ENCODE measurements at regions not wholly inside any gene's neighbourhood (a gene's known extent, or its start where the extent isn't known, plus 50 kb on each side); places are given as distances from the start of the nearest gene placed in this dataset.

DNA sequence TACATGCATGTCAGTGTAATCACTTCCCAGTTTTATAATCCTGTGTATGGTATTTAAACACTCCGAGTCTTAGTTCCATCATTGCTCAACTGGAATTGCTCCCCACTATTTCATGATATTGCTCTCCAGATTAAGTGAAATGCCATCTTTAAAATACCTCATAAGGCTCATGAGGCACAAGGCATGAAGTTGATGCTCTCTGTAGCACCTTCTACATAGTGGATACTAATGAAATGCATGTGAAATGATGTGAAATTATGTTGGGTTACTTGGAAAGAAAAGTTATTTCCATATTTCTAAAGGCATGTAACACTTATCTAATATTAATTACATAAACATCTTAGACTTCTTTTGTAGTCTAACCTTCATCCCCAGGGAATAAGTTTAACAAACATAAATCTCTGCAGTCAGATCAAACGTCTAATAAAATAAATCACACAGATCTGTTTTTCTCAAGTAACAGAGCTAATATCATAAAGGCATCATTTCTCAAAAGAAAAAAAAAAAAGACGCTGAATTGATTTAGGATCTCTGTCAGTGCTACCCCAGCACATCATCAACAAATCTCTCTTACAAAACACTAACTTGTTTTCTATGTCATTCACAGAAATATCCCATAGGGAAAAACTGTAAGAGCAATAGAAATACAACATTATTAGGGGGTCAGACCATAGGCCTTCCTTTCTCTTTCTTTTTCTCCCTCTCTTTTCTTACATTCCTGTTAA is 736.0 kb upstream of the LRRC4C start:
- no peak for DNase-seq (ENCODE audit: low spot score)

DNA sequence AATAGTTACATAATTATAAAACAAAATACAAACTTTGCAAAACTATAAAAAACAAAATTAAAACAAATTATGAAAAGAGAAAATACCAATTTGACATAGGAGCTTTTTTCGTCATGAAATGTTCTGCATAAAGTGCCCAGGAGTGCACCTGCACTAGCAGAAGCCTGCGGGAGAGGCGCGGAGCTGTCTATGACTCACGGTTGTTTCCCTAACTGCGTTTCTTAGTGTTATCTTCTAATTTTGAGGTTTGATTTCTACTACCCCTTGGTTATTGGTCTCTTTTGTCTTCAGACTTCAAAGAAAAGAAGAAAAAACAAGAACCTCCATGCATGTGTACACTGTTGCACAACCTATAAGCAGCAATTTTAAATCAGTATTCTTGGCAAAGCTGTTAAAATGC is 740.9 kb upstream of the LRRC4C start:
- no peak for DNase-seq (ENCODE audit: low spot score)

DNA sequence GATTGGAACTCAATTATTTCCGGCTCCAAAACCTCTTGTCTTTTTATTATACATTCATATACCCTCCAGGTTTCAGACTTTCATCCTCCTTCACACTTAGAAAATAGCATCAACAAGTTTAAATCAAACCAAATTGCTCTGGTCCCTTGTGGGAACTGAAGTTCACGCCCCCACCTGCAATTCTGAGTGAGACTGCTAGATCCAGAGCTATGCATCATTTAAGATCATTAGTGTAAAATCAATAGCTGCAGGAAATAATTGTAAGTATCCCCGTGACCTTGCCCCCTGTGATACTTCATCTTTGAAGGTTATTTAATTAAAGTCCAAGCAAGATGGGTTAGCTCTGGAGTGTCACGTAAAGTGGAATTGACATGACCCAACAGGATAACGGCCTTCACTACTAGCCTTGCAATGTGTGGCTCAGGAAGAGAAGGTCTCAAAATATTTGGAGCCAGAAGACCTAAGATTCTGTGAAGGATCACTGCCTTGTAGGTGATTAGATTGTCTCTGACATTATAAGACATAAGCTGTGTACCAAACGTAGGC is 742.2 kb upstream of the LRRC4C start:
- DNase-seq (ENCODE audit: low spot score) = no peak

DNA sequence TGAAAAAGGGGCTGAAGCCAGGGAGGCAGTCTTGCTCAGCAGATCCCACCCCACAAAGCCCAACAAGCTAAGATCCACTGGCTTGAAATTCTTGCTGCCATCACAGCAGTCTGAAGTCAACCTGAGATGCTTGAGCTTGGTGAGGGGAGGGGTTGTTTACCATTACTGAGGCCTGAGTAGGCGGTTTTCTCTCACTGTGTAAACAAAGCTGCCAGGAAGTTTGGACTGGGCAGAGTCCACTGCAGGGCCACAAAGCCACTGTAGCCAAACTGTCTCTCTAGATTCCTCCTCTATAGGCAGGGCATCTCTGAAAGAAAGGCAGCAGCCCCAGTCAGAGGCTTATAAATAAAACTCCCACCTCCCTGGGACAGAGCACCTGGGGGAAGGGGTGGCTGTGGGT is 746.1 kb upstream of the LRRC4C start:
- DNase-seq (ENCODE audit: low spot score) = no peak

DNA sequence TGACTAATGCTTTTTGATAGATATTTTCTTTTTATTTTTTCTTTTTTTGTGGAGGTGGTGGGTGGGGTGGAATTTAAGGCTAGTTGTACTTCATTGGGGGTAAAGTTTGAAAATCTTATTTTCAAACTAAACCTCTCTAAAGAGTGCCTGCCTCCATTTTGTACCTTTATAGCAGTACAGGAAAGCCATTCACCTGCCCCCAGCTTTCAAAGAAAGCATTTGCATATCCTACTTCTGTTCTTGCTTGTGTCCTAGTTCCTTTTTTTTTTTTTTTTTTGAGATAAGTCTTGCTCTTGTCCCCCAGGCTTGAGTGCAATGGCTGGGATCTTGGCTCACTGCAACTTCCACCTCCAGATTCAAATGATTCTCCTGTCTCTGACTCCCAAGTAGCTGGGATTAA is 766.2 kb upstream of the LRRC4C start:
- no peak for DNase-seq (ENCODE audit: low spot score)

DNA sequence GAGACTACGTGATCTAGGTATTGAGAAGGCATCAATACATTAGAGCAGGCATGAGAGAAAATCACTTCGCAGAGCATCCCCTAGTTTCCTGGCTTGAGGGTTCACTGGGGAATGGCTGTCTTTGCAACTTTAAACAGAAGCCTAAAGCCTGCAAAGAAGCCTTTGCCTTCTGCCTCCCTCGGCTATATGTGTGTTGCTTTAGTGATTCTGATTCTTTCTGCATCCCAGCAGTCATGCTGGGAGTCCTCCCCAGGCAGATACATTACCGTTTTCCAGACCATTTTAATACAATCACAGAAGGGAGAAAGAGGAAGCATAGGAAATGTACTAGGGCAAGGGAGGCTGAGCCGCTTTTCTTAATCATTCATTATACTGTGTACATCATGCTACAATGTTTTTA is 773.2 kb upstream of the LRRC4C start:
- no peak for DNase-seq (ENCODE audit: low spot score)

DNA sequence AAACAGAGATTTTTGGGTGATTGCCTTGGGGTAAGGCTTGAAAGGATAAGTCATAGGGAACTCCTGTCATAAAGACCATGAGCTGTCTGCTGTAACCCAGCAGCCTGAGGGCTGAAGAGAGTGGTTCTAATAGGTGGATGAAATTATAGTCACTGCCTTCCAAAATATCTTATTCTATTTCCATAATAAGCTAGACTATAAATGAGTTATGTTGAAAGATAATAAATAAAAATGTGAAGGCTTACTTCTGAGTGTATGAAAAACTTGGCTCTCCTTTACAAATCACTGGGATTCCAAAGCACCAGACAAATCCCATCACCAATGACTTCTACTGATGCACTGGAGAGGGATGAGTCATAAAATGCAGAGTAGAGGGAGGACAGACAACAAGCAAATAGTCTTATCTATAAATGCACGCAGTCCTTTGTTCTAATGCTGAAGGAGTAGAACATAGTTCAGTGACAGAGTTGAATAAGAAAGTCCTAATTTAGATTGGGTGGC is 775.0 kb upstream of the LRRC4C start:
- DNase-seq (ENCODE audit: low spot score) = no peak

DNA sequence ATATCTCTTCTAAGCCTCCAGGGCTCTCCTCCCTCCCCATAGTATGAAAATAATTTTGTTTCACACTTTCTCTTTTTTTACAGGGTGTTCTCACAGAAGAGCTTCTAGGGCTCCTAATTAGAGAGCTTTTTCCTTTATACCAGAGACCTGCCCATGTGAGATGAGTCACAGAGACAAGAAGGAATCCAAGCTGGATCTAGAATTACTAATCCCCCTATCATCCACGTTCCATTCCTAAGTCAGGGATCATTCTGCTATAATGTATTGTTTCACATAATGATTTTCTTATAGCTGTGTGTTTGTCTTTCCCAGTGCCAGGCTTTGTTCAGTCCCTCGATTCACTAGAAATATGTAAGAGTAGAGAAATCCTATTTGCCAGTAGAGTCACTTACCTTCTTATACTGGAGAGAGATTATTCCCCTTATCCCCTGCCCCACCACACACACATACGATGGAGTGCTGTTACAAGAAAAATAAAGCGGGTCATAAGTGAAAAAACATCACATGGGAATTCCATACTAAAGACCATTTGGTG is 778.3 kb upstream of the LRRC4C start:
- no peak for DNase-seq (ENCODE audit: low spot score)

DNA sequence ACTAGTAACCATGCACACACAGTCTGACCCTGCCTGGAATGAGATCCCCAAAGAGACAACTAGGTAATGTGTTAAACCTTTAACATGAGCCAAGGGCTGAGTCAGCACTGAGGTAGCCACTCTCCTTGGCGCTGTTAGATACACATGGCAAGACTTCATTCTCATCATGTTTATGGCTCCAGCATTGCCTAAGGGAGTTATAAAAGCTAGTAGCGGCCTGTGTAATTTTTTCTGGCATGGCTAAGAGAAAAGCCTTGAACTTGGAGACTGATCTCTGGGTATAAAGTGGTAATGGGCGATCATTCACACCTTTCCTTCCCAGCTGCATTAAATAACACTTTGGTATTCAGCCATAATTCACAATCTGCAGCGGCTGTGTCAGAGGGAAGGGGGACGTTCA is 779.7 kb upstream of the LRRC4C start:
- DNase-seq (ENCODE audit: low spot score) = no peak

DNA sequence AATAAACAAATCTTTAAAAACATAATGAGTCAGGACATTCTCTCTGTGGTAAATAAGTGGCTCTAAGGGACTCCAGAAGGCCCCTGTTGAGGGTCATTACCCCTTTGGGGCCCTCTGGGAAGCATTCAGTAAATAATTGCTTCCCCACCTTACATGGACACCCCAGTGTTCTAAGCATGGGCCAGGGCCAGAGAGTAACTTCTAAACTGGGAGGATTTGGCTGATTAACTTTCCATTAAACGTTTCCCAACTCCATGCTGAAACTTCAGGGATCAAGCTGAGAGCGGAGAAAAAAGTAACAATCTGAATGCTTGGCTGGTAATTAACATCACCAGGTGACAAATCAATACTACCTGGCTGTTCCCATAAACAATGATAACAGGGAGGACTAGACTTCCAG is 783.9 kb upstream of the LRRC4C start:
- DNase-seq (ENCODE audit: low spot score) = no peak

DNA sequence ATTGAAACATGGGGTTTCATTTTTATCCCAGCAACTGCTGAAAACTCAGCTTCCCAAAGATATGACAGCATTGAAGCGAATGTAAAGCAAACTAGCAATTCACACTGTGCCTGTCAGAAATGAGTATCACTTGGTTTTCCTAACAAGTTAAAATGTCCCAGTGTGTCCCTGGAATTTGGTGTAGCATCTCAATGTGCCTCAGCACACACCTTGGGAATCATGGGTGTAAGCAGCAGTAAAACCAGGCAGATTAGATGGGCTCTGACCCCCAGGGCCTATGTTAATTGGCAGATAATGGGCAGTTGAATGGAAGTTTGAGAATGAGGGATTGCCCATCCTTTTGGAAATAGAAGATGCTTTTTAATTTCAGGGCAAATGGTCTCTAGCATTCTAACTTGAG is 784.9 kb upstream of the LRRC4C start:
- DNase-seq (ENCODE audit: low spot score) = no peak

DNA sequence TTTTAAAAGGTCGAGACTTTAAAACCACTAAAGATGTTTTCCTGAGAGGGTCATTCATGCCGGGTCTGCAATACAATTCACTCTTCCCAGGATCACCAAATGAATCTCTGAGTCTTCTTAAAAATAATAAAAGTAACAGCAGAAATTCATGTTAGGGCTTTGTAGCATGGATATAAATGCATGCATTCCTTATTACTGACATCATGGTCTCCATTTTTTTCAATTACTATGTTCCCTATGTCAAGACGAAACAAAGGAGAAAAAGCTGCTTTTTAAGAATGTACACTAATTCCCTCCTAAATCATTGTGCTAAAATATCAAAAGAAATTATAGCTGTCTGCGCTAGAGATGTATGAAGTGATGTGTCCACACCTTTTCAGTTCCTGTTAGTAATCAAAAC is 789.9 kb upstream of the LRRC4C start:
- DNase-seq (ENCODE audit: low spot score) = no peak

DNA sequence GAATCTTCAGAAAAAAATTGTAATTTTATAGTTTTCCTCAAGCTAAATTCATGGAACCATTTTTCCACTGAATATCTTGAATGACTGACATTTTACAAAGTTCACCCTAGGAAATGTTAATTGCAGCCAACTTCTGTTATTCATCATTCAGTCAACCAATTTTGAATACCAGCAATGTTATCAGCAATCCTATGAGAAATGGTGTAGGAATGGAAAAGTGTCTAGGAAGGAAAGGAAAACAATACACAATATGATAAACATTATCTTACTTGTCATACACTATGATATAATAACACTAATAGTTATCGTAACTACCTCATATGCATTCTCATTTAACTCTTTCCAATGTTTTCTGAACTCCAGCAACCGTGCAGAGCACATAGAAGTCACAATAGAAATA is 790.5 kb upstream of the LRRC4C start:
- DNase-seq (ENCODE audit: low spot score) = no peak

DNA sequence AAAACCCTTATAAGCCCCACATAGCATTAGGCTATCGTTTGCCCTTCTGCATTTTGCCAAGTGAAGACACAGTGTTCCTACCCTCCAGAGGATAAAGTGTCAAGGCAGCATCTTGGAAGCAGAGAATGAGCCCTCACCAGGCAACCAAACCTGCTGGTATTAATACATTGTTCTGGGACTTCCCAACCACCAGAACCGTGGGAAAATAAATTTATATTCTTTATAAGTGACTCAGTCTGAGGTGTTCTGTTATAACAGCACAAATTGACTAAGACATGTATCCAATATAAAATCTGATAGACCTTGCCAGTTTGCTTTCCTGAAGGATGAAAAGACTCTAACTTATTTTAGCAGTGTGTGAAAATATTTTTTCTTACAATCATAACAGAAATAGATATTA is 792.5 kb upstream of the LRRC4C start:
- DNase-seq (ENCODE audit: low spot score) = no peak

DNA sequence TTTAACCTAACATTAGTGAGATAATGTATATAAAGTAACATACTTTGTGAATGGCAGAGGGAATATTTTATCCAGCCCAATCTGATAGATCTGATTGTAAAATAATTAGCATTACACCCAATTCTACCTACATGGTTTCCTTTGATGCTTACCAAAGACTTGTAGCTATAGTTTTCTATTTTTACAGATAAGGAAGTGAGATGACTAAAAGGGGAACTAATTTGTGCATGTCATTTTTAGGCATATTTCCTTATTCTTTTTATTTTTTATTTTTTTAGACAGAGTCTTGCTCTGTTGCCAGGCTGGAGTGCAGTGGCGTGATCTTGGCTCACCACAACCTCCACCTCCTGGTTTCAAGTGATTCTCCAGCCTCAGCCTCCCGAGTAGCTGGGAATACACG is 793.7 kb upstream of the LRRC4C start:
- DNase-seq (ENCODE audit: low spot score) = no peak

DNA sequence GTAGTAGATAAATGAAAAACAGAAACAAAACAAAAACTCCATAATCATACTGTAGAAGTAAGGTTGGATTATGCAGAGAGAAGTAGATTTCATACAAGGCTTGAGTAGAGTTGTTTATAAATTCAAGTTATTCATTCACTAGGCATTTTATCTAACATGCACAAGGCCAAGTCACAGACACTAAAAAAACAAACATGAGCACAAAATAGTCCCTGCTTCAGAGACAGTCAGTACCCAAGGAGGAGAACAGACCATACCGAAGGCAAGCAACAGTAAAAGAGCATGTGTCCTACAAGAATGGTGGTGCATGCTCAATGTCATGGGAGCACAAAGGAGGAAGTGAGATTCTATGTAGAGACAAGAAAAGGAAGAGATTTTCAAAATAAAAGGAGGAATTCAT is 796.5 kb upstream of the LRRC4C start:
- DNase-seq (ENCODE audit: low spot score) = no peak

DNA sequence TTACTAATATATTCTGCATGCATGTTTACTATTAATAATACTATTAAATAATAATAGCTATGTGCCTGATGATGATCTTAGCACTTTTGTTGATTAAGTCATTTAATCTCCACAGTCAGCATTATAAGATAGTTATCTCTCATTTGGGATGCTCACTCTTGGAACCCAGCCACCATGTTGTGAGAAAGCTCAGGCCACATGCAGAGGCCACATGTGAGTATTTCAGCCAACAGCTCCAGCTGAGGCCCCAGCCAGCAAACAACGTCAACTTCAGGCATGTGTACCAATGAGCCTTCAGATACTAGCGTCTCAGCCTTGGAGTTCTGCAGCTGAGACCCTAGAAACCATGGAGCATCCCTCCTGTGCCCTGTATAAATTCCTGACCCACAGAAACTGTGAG is 798.1 kb upstream of the LRRC4C start:
- no peak for DNase-seq (ENCODE audit: low spot score)

DNA sequence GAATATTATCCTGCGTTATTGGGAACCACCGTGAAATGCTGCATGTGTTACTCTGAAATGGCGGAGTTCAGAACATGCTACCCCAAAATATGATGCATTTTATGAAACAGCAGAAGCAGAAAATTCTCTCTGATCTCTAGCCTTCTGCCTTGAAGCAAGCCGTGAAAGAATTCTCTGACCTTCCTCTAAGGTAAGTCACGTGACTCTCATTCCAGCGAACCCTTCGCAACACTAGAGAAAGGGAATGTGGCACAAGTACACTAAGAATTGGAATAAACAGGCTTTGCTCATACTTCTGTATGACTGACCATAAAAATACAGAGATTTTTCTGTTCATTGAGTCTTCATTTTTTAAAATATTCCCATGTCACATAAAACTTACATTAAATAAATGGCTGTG is 805.6 kb upstream of the LRRC4C start:
- DNase-seq (ENCODE audit: low spot score) = no peak

DNA sequence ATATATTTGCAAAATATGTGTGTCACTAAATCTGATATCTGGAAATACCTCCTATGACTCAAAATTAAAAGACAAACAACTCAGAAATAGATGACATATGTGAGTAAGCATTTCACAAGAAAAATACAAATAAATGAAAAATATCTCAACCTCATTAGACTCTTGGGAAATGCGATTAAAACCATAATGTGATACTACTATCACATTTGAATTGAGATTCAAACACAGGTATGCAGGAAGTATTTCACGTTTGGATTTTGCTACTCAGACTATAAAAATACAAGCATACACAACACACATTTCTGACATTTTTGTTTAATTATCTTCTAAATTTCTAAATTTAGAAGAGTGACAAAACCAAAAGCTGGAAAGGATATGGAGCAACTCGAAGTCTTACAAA is 811.9 kb upstream of the LRRC4C start:
- no peak for DNase-seq (ENCODE audit: low spot score)

DNA sequence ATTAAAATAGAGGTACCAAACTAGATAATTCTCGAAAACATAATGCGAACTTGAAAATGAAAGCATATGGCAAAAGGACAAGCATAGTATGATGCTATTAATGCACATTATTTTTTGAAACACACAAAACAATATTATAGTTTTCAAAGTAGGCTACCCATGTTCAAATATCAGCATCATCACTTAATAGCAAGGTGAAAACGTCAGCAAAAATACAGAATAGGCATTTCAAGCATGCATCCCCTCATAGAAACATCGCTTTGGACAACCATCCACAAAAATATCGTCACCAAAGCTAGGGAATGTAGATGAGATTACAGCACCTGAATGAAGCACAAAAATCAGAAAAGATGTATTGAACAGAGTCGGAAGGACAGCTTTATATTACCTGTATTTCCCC is 814.5 kb upstream of the LRRC4C start:
- DNase-seq (ENCODE audit: low spot score) = no peak

DNA sequence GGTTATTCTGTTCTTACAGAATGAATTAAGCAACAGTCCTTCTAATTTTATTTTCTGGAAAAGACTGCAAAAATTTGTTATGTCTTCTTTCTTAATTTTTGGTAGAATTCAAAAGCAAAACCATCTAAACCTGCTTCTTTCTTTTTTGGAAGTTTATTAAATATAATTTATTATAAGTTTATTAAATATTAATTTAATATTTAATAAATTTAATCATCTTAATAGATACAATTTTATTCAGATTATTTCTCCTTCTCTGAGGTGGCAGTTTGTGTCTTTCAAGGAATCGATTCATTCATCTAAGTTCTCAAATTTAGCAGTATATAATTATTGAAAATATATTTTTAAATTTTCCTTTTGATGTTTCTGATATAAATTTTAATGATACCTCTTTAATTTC is 837.5 kb upstream of the LRRC4C start:
- no peak for DNase-seq (ENCODE audit: low spot score)

DNA sequence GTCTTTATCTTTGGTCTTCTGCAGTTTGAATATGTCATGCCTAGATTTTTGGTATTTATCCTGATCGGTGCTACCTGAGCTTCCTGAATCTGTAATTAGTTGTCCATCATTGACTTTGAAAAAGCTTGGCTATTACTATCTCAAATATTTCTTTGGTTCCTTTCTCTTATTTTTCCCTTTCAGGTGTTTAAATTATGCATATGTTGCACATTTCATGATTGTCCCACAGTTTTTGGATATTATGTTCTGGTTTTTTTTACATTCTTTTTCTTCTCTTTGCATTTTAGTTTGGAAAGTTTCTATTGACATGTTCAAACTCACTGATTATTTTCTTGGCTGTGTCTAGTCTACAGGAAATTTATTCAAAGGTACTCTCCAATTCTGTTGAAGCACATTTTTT is 840.3 kb upstream of the LRRC4C start:
- DNase-seq (ENCODE audit: low spot score) = no peak

DNA sequence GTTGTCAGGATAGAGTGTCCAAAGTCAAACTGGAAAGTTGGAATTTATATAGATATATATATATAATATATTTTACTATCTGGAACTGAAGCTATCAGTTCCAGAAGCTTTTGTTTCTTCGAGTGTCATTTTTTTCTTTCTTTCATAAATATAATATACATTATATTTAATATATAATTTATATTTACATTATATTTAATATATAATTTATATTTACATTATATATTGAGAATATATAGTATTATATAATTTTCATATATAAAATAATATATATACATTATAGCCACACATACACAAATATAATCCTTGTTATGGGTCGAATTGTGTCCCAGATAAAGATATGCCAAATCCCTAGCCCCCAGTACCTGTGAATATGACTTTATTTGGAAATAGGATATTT is 842.3 kb upstream of the LRRC4C start:
- no peak for DNase-seq (ENCODE audit: low spot score)

DNA sequence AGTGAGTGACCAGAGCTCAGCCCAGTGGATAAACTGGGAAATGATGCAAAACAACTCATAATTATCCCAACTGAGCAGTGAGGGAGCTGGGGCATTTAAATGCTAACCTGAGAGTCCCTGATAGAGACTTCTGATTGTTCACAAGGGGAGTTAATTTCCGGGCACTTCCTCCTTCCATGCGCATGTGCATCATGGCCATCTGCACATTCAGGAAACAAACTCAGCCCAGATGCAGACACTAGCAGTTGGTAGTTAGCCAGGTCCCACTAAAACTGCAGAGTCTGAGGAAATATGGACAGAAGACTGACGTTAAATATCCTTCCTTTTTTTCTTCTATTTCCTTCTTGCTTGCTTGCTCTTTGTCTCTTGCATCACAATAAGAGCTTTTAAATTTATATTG is 852.1 kb upstream of the LRRC4C start:
- DNase-seq (ENCODE audit: low spot score) = no peak
